GM23248 (cell line): ENCODE measurements at regions not wholly inside any gene's neighbourhood (a gene's known extent, or its start where the extent isn't known, plus 50 kb on each side); places are given as distances from the start of the nearest gene placed in this dataset.

Experiments used
- DNase-seq: peaks from one replicate; pipeline ENCODE4 v3.0.0-alpha.2; 2015
- H2AFZ ChIP-seq: fragments of 200-600 bp; sonication (generic); 2 replicates; pipeline ENCODE4 v1.6.1; 2016; ENCODE audit warnings: antibody characterized with exemption
- H3F3A ChIP-seq: fragments of 200-600 bp; sonication (generic); 2 replicates; pipeline ENCODE4 v1.6.1; 2016; ENCODE audit warnings: mild to moderate bottlenecking, antibody characterized with exemption, mixed run types; ENCODE audit not compliant: insufficient read depth
- H3K27ac ChIP-seq: fragments of 200-600 bp; sonication (generic); 2 replicates; pipeline ENCODE4 v1.5.1; 2016; ENCODE audit warnings: mild to moderate bottlenecking
- H3K27me3 ChIP-seq: fragments of 200-600 bp; sonication (generic); replicated peaks from 2 replicates; pipeline ENCODE4 v1.6.1; 2016; ENCODE audit warnings: mild to moderate bottlenecking; ENCODE audit not compliant: insufficient read depth
- H3K36me3 ChIP-seq: fragments of 200-600 bp; sonication (generic); 2 replicates; pipeline ENCODE4 v1.6.1; 2016; ENCODE audit warnings: low read depth, mild to moderate bottlenecking
- H3K4me1 ChIP-seq: fragments of 200-600 bp; sonication (generic); 2 replicates; pipeline ENCODE4 v1.6.1; 2016; ENCODE audit warnings: mild to moderate bottlenecking; ENCODE audit not compliant: insufficient read depth
- H3K4me2 ChIP-seq: fragments of 200-600 bp; sonication (generic); one replicate; pipeline ENCODE4 v1.6.1; 2016; ENCODE audit warnings: mild to moderate bottlenecking; ENCODE audit not compliant: unreplicated experiment
- H3K4me3 ChIP-seq: fragments of 200-600 bp; sonication (generic); 2 replicates; pipeline ENCODE4 v1.5.1; 2016; ENCODE audit warnings: mild to moderate bottlenecking
- H3K79me2 ChIP-seq: fragments of 200-600 bp; sonication (generic); 2 replicates; pipeline ENCODE4 v1.6.1; 2016; ENCODE audit warnings: mild to moderate bottlenecking; ENCODE audit not compliant: insufficient read depth
- H3K9ac ChIP-seq: fragments of 200-600 bp; sonication (generic); 2 replicates; pipeline ENCODE4 v1.6.1; 2016; ENCODE audit warnings: mild to moderate bottlenecking
- H3K9me2 ChIP-seq: fragments of 200-600 bp; sonication (generic); 2 replicates; pipeline ENCODE4 v1.6.1; 2016; ENCODE audit warnings: mixed run types, mild to moderate bottlenecking, moderate library complexity; ENCODE audit not compliant: insufficient read depth
- H3K9me3 ChIP-seq: fragments of 200-600 bp; sonication (generic); one replicate; pipeline ENCODE4 v1.6.1; 2017; ENCODE audit warnings: low read depth
- H4K20me1 ChIP-seq: fragments of 200-600 bp; sonication (generic); 2 replicates; pipeline ENCODE4 v1.6.0; 2016; ENCODE audit not compliant: insufficient read depth
- EZH2 ChIP-seq: fragments of 200-600 bp; sonication (generic); IDR thresholded peaks from 2 replicates; pipeline ENCODE4 v1.6.1; 2018; ENCODE audit warnings: antibody characterized with exemption, mild to moderate bottlenecking; ENCODE audit not compliant: insufficient read depth, poor library complexity, severe bottlenecking
- EZH2phosphoT487 ChIP-seq: fragments of 200-600 bp; sonication (generic); IDR thresholded peaks from 2 replicates; pipeline ENCODE4 v1.6.1; 2018; ENCODE audit warnings: antibody characterized with exemption, moderate library complexity, mild to moderate bottlenecking, low read depth; ENCODE audit not compliant: insufficient read depth
- whole genome bisulfite sequencing, 2 experiments: methylation state at CpG; one replicate each; pipeline ENCODE4 v1.1.6; 2015 to 2017; ENCODE audit warnings: low lambda C conversion rate in 2 of 2, low coverage in 1 of 2; ENCODE audit errors: missing lambda C conversion rate in 2 of 2; 5-methylcytosine and 5-hydroxymethylcytosine counted together
- in situ Hi-C: fragments of 300-500 bp; cut with MboI; formaldehyde crosslinking; loops from 2 replicates; pipeline ENCODE4 v1.15.0; 2020

- H3K9ac ChIP-seq, result no peak overlapping the region
- H4K20me1 ChIP-seq, result no peaks in the 10 kb centered on the region
- H3K79me2 ChIP-seq, result no peaks in the 10 kb centered on the region
- H3K4me2 ChIP-seq, result no peak overlapping the region
- no peak overlapping the region for H3K4me3 ChIP-seq
- H3K27me3 ChIP-seq, result no peaks in the 10 kb centered on the region
- H3K9me3 ChIP-seq, result no peaks in the 10 kb centered on the region
- DNase-seq, result no peak
- no peaks in the 10 kb centered on the region for H3F3A ChIP-seq
- in situ Hi-C loops, result no loop called here
- no peak for TF ChIP-seq EZH2phosphoT487
- TF ChIP-seq EZH2, result no peak
- H2AFZ ChIP-seq, result no peak overlapping the region
- no peaks in the 10 kb centered on the region for H3K36me3 ChIP-seq
- H3K4me1 ChIP-seq, result no peaks in the 10 kb centered on the region
- H3K9me2 ChIP-seq, result no peaks in the 10 kb centered on the region
- 31 to 37% methylated on average over 6 of the region's 6 CpGs for WGBS, 2 experiments
- no peak overlapping the region for H3K27ac ChIP-seq
These were observed 602.2 kb downstream of the UQCRFS1 start for GRCh38 chr19:28610731-28611130.

- H3K9ac ChIP-seq, result no peak overlapping the region
- no peaks in the 10 kb centered on the region for H3K27me3 ChIP-seq
- 30 to 34% methylated on average over 5 of the region's 5 CpGs for WGBS, 2 experiments
These were observed 603.0 kb downstream of the UQCRFS1 start for GRCh38 chr19:28609944-28610343.

DNA sequence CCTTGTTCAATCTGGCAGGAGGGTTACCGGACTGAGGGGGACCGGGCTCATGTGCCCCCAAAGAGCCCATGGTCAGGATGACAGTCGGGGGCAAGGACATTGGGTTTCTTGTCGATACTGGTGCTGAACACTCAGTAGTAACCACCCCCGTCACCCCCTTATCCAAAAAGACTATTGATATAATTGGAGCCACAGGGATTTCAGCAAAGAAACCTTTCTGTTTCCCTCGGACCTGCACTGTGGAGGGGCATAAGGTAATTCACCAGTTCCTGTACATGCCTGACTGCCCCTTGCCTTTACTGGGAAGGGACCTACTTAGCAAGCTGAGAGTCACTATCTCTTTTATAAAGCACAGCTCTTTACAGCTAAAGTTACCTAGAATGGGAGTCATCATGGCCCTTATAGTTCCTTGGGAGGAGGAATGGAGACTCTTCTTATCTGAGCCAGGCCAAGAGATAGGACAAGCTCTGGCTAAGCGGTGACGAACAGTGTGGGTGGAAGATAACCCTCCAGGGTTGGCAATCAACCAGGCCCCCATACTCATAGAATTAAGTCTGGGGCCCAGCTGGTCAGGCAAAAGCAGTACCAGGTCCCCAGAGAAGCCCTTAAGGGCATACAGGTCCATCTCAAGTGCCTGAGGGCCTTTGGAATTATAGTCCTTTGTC is 603.7 kb downstream of the UQCRFS1 start:
- no peaks in the 10 kb centered on the region for H4K20me1 ChIP-seq
- TF ChIP-seq EZH2 (no peak), EZH2phosphoT487 (no peak)
- in situ Hi-C loops, result no loop called here
- H3K27me3 ChIP-seq, result no peaks in the 10 kb centered on the region
- no peaks in the 10 kb centered on the region for H3K79me2 ChIP-seq
- H3K9ac ChIP-seq, result no peak overlapping the region
- no peak overlapping the region for H3K27ac ChIP-seq
- no peak overlapping the region for H2AFZ ChIP-seq
- H3K4me2 ChIP-seq, result no peak overlapping the region
- H3K4me3 ChIP-seq, result no peak overlapping the region
- H3K4me1 ChIP-seq, result no peaks in the 10 kb centered on the region
- no peaks in the 10 kb centered on the region for H3K9me3 ChIP-seq
- H3K36me3 ChIP-seq, result no peaks in the 10 kb centered on the region
- DNase-seq, result no peak
- no peaks in the 10 kb centered on the region for H3K9me2 ChIP-seq
- H3F3A ChIP-seq, result no peaks in the 10 kb centered on the region
- 40 to 42% methylated on average over 8 of the region's 8 CpGs for WGBS, 2 experiments

More at GRCh38 chr19:28609944-28610343, 603.0 kb downstream of the UQCRFS1 start:
- no peaks in the 10 kb centered on the region for H3K36me3 ChIP-seq
- in situ Hi-C loops, result no loop called here
- H3K4me1 ChIP-seq, result no peaks in the 10 kb centered on the region
- no peaks in the 10 kb centered on the region for H3K9me3 ChIP-seq
- H3K79me2 ChIP-seq, result no peaks in the 10 kb centered on the region
- H3K9me2 ChIP-seq, result no peaks in the 10 kb centered on the region
- H3F3A ChIP-seq, result no peaks in the 10 kb centered on the region
- no peak overlapping the region for H2AFZ ChIP-seq
- H3K27ac ChIP-seq, result no peak overlapping the region
- H3K4me2 ChIP-seq, result no peak overlapping the region
- no peak for DNase-seq
- H4K20me1 ChIP-seq, result no peaks in the 10 kb centered on the region
- TF ChIP-seq EZH2 (no peak), EZH2phosphoT487 (no peak)
- no peak overlapping the region for H3K4me3 ChIP-seq

GRCh38 chr19:28608292-28608691 is 604.7 kb downstream of the UQCRFS1 start:
- H3K36me3 ChIP-seq, result no peaks in the 10 kb centered on the region
- no peaks in the 10 kb centered on the region for H3K4me1 ChIP-seq
- H3K9me3 ChIP-seq, result no peaks in the 10 kb centered on the region
- no peaks in the 10 kb centered on the region for H3K27me3 ChIP-seq
- no peaks in the 10 kb centered on the region for H3K79me2 ChIP-seq
- no peaks in the 10 kb centered on the region for H3K9me2 ChIP-seq
- no peak overlapping the region for H3K4me3 ChIP-seq
- H3K27ac ChIP-seq, result no peak overlapping the region
- TF ChIP-seq EZH2, result no peak
- no peak for TF ChIP-seq EZH2phosphoT487
- 46 to 56% methylated on average over 4 of the region's 4 CpGs for WGBS, 2 experiments
- H3K4me2 ChIP-seq, result no peak overlapping the region
- in situ Hi-C loops, result no loop called here
- no peak for DNase-seq
- H3K9ac ChIP-seq, result no peak overlapping the region
- no peak overlapping the region for H2AFZ ChIP-seq
- H4K20me1 ChIP-seq, result no peaks in the 10 kb centered on the region
- H3F3A ChIP-seq, result no peaks in the 10 kb centered on the region

- in situ Hi-C loops, result no loop called here
- H3K27ac ChIP-seq, result no peak overlapping the region
- no peaks in the 10 kb centered on the region for H3K79me2 ChIP-seq
- H3K9me2 ChIP-seq, result no peaks in the 10 kb centered on the region
- H2AFZ ChIP-seq, result no peak overlapping the region
- H3K9me3 ChIP-seq, result no peaks in the 10 kb centered on the region
- no peak overlapping the region for H3K9ac ChIP-seq
- H3K27me3 ChIP-seq, result no peaks in the 10 kb centered on the region
- 51 to 60% methylated on average over 14 of the region's 14 CpGs for WGBS, 2 experiments
- H3K36me3 ChIP-seq, result no peaks in the 10 kb centered on the region
- no peaks in the 10 kb centered on the region for H3F3A ChIP-seq
- H4K20me1 ChIP-seq, result no peaks in the 10 kb centered on the region
- DNase-seq, result no peak
- TF ChIP-seq EZH2 (no peak), EZH2phosphoT487 (no peak)
- H3K4me1 ChIP-seq, result no peaks in the 10 kb centered on the region
- no peak overlapping the region for H3K4me2 ChIP-seq
- H3K4me3 ChIP-seq, result no peak overlapping the region
These were observed 605.8 kb downstream of the UQCRFS1 start for GRCh38 chr19:28607066-28607583.
